H1 (cell line): ENCODE measurements at regions not wholly inside any gene's neighbourhood (a gene's known extent, or its start where the extent isn't known, plus 50 kb on each side); places are given as distances from the start of the nearest gene placed in this dataset.

Source experiments
- CTCF ChIA-PET: fragments of 300-600 bp; sonication (Branson Sonifier 250); formaldehyde crosslinking; loops from one replicate; lab custom pipeline; 2021; ENCODE audit not compliant: partially characterized antibody; lab: Charles Lee
- POLR2A ChIA-PET: fragments of 300-600 bp; sonication (Branson Sonifier 250); formaldehyde crosslinking; loops from one replicate; lab custom pipeline; 2021; ENCODE audit warnings: inconsistent platforms; ENCODE audit not compliant: partially characterized antibody; lab: Charles Lee
- DNase-seq, 2 experiments: peaks; one replicate each; pipeline versions ENCODE4 v3.0.0 to v3.0.0-alpha.2; 2010 to 2022; ENCODE audit warnings: low spot score in 2 of 2, low read depth in 1 of 2, mixed read lengths in 1 of 2
- FAIRE-seq: peaks from 2 replicates; lab custom pipeline; 2011; peaks lifted over from hg19 to GRCh38; lab: Jason Lieb, UNC
- H2AFZ ChIP-seq: 2 replicates; pipeline ENCODE4 v1.8.1; 2012; ENCODE audit warnings: low read length, inconsistent platforms
- H2AK5ac ChIP-seq: 2 replicates; pipeline ENCODE4 v1.6.1; 2013; ENCODE audit warnings: low read depth, low read length
- H2BK120ac ChIP-seq: replicated peaks from 2 replicates; pipeline ENCODE3; 2013; ENCODE audit warnings: low read depth, low read length, inconsistent platforms
- H2BK12ac ChIP-seq: 2 replicates; pipeline ENCODE4 v1.6.1; 2013; ENCODE audit warnings: low read depth, low read length
- H2BK15ac ChIP-seq: 2 replicates; pipeline ENCODE4 v1.6.1; 2013; ENCODE audit warnings: low read length
- H2BK20ac ChIP-seq: 2 replicates; pipeline ENCODE4 v1.6.1; 2013; ENCODE audit warnings: low read length
- H2BK5ac ChIP-seq: 2 replicates; pipeline ENCODE4 v1.6.1; 2013; ENCODE audit warnings: low read depth, low read length
- H3K14ac ChIP-seq: 2 replicates; pipeline ENCODE4 v1.6.1; 2013; ENCODE audit warnings: inconsistent platforms; ENCODE audit not compliant: insufficient read length
- H3K18ac ChIP-seq: 2 replicates; pipeline ENCODE4 v1.6.1; 2013; ENCODE audit warnings: low read length; ENCODE audit errors: extremely low read depth
- H3K23ac ChIP-seq: 2 replicates; pipeline ENCODE4 v1.6.1; 2013; ENCODE audit warnings: inconsistent platforms; ENCODE audit not compliant: insufficient read length
- H3K23me2 ChIP-seq: 2 replicates; pipeline ENCODE4 v1.6.1; 2013; ENCODE audit warnings: low read depth, low read length
- H3K27ac ChIP-seq: 2 replicates; pipeline ENCODE4 v1.6.1; 2011; ENCODE audit warnings: low read depth, low read length, inconsistent platforms
- H3K27me3 ChIP-seq, 4 experiments: replicated peaks in 1 of 4; 1 replicate in 1 of 4; 2 replicates in 3 of 4; pipeline versions ENCODE4 v1.6.1 to v1.8.1; 2011 to 2013; ENCODE audit warnings: low read length in 3 of 4, mild to moderate bottlenecking in 3 of 4, inconsistent platforms in 2 of 4, mixed read lengths in 2 of 4, moderate library complexity in 1 of 4; ENCODE audit not compliant: control insufficient read depth in 3 of 4, insufficient read depth in 3 of 4; ENCODE audit errors: extremely low read depth in 1 of 4
- H3K36me3 ChIP-seq, 4 experiments: 2 replicates each; pipeline versions ENCODE4 v1.6.1 to v1.8.1; 2011 to 2013; ENCODE audit warnings: mild to moderate bottlenecking in 4 of 4, low read length in 3 of 4, moderate library complexity in 2 of 4, control low read depth in 1 of 4, inconsistent platforms in 1 of 4; ENCODE audit not compliant: insufficient read depth in 4 of 4, control insufficient read depth in 2 of 4
- H3K4ac ChIP-seq: replicated peaks from 2 replicates; pipeline ENCODE3; 2013; ENCODE audit warnings: low read length, low read depth, mixed read lengths, inconsistent platforms; ENCODE audit not compliant: insufficient read length
- H3K4me1 ChIP-seq, 4 experiments: replicated peaks in 1 of 4; 1 replicate in 1 of 4; 2 replicates in 3 of 4; pipeline versions ENCODE4 v1.6.1 to v1.8.1; 2011 to 2013; ENCODE audit warnings: low read length in 3 of 4, inconsistent platforms in 2 of 4, mixed read lengths in 1 of 4; ENCODE audit not compliant: insufficient read depth in 4 of 4, control insufficient read depth in 3 of 4
- H3K4me2 ChIP-seq, 2 experiments: 2 replicates each; pipeline versions ENCODE4 v1.6.1 to v1.8.1; 2011 to 2013; ENCODE audit warnings: low read depth in 2 of 2, low read length in 2 of 2, control low read depth in 1 of 2, inconsistent platforms in 1 of 2, mild to moderate bottlenecking in 1 of 2; ENCODE audit not compliant: insufficient read depth in 1 of 2
- H3K4me3 ChIP-seq, 4 experiments: fragments of 200-600, 300-600 bp in 1 of 4; sonication (generic), shearing (Covaris generic), sonication (Bioruptor Twin) in 1 of 4; 2 replicates each; pipeline versions ENCODE4 v1.5.1 to v1.8.1; 2011 to 2016; ENCODE audit warnings: low read length in 4 of 4, low read depth in 3 of 4, control low read depth in 2 of 4, inconsistent platforms in 2 of 4, mild to moderate bottlenecking in 2 of 4, mixed read lengths in 1 of 4, moderate library complexity in 1 of 4; ENCODE audit not compliant: insufficient read depth in 2 of 4; ENCODE audit errors: extremely low read depth in 1 of 4
- H3K56ac ChIP-seq: replicated peaks from 2 replicates; pipeline ENCODE3; 2013; ENCODE audit warnings: low read depth, mild to moderate bottlenecking, mixed read lengths, low read length, inconsistent platforms; ENCODE audit not compliant: insufficient read length
- H3K79me1 ChIP-seq: 2 replicates; pipeline ENCODE4 v1.6.1; 2013; ENCODE audit warnings: low read depth, low read length, control low read depth
- H3K79me2 ChIP-seq, 2 experiments: 2 replicates each; pipeline versions ENCODE4 v1.6.1 to v1.8.1; 2012 to 2013; ENCODE audit warnings: low read length in 2 of 2, mild to moderate bottlenecking in 2 of 2, inconsistent platforms in 1 of 2; ENCODE audit not compliant: insufficient read depth in 2 of 2, control insufficient read depth in 1 of 2
- H3K9ac ChIP-seq, 4 experiments: replicated peaks in 1 of 4; 1 replicate in 1 of 4; 2 replicates in 3 of 4; pipeline versions ENCODE4 v1.6.1 to v1.8.1; 2011 to 2013; ENCODE audit warnings: low read depth in 3 of 4, low read length in 3 of 4, control low read depth in 2 of 4, mild to moderate bottlenecking in 2 of 4, moderate library complexity in 2 of 4, inconsistent platforms in 1 of 4; ENCODE audit errors: extremely low read depth in 1 of 4
- H3K9me3 ChIP-seq, 2 experiments: 2 replicates each; pipeline versions ENCODE4 v1.6.1 to v1.8.1; 2012 to 2013; ENCODE audit warnings: mild to moderate bottlenecking in 2 of 2, moderate library complexity in 2 of 2, control low read depth in 1 of 2, inconsistent platforms in 1 of 2, low read depth in 1 of 2, low read length in 1 of 2, mixed read lengths in 1 of 2; ENCODE audit not compliant: insufficient read depth in 2 of 2
- H4K20me1 ChIP-seq, 2 experiments: replicated peaks in 1 of 2; 2 replicates each; pipeline versions ENCODE3 to v1.8.1; 2011 to 2013; ENCODE audit warnings: inconsistent platforms in 2 of 2, low read length in 2 of 2, mild to moderate bottlenecking in 1 of 2; ENCODE audit not compliant: insufficient read depth in 2 of 2, control insufficient read depth in 1 of 2
- H4K5ac ChIP-seq: 2 replicates; pipeline ENCODE4 v1.6.1; 2013; ENCODE audit warnings: low read length, low read depth, mixed read lengths, inconsistent platforms; ENCODE audit not compliant: insufficient read length
- H4K8ac ChIP-seq: 2 replicates; pipeline ENCODE4 v1.8.0; 2013; ENCODE audit warnings: mild to moderate bottlenecking, moderate library complexity, low read length, inconsistent platforms; ENCODE audit not compliant: insufficient read depth; ENCODE audit errors: extremely low read depth
- H4K91ac ChIP-seq: replicated peaks from 2 replicates; pipeline ENCODE3; 2013; ENCODE audit warnings: low read length, mixed read lengths, inconsistent platforms; ENCODE audit not compliant: insufficient read length
- NRF1 ChIP-seq: IDR thresholded peaks from 2 replicates; pipeline ENCODE4 v1.6.1; 2011; ENCODE audit warnings: mild to moderate bottlenecking, low read depth, low read length, improper control_type of control experiment
- SUZ12 ChIP-seq: fragments of 200-600 bp; sonication (generic); IDR thresholded peaks from 2 replicates; pipeline ENCODE4 v1.6.1; 2012; ENCODE audit warnings: mild to moderate bottlenecking, inconsistent platforms, low read length, moderate library complexity, mixed read lengths
- WGBS, 2 experiments: shearing (Covaris generic) in 1 of 2; methylation state at CpG; one replicate each; pipeline versions ENCODE4 v1.1.6 to v1.1.7; 2013 to 2015; ENCODE audit warnings: low lambda C conversion rate in 2 of 2, mixed read lengths in 2 of 2, inconsistent platforms in 1 of 2, low coverage in 1 of 2, missing lambda C conversion rate in 1 of 2; ENCODE audit not compliant: insufficient replicate concordance in 2 of 2, insufficient coverage in 1 of 2, insufficient read length in 1 of 2; ENCODE audit errors: extremely low coverage in 1 of 2, missing lambda C conversion rate in 1 of 2; 5-methylcytosine and 5-hydroxymethylcytosine counted together

- no peak overlapping the region for H2BK12ac ChIP-seq
- ChIA-PET CTCF (interaction anchor here (0.6 to 1.1 kb wide), 3 partner anchors 12 to 1107 kb away, joined by 3 to 5 read pairs (median 4); no protein-coding TSS in a partner anchor), POLR2A (interaction anchor here (1.2 kb wide), 1 partner anchor 54 kb away, joined by 3 read pairs; no protein-coding TSS in a partner anchor)
- H4K5ac ChIP-seq = no peak overlapping the region
- H3K4me3 ChIP-seq = no peak overlapping the region
- H2AFZ ChIP-seq = no peak overlapping the region
- H3K23ac ChIP-seq = no peak overlapping the region
- H2BK15ac ChIP-seq = no peak overlapping the region
- no peak overlapping the region for H2AK5ac ChIP-seq
- no peaks in the 10 kb centered on the region for H3K79me2 ChIP-seq
- peaks cover 0 to 3% (median 0%) of the 10 kb centered on the region in 4 experiments; a peak in 1 of 7 replicates for H3K4me1 ChIP-seq
- H3K23me2 ChIP-seq = no peaks in the 10 kb centered on the region; the same call in 1 of the 2 replicates
- no peak overlapping the region for H3K4ac ChIP-seq
- H3K36me3 ChIP-seq = no peaks in the 10 kb centered on the region
- no peak overlapping the region for H2BK120ac ChIP-seq
- 92% methylated on average over 5 of the region's 5 CpGs; no CpG with 5 or more reads in 1 of the 2 experiments for WGBS, 2 experiments
- H3K4me2 ChIP-seq = no peak overlapping the region
- H4K91ac ChIP-seq = no peak overlapping the region
- FAIRE-seq (no peak), DNase-seq (no peak)
- no peak for TF ChIP-seq NRF1
- no peak for TF ChIP-seq SUZ12
- no peak overlapping the region for H3K27ac ChIP-seq
- H3K9me3 ChIP-seq = peaks cover 4 to 8% of the 10 kb centered on the region in 2 experiments; a peak in 2 of 4 replicates
- no peak overlapping the region for H3K9ac ChIP-seq
- H2BK20ac ChIP-seq = no peak overlapping the region
- no peak overlapping the region for H3K18ac ChIP-seq
- no peak overlapping the region for H4K8ac ChIP-seq
- H3K79me1 ChIP-seq = no peaks in the 10 kb centered on the region; the same call in 1 of the 2 replicates
- no peak overlapping the region for H2BK5ac ChIP-seq
- no peak overlapping the region for H3K56ac ChIP-seq
- no peaks in the 10 kb centered on the region for H3K27me3 ChIP-seq
- no peaks in the 10 kb centered on the region for H4K20me1 ChIP-seq
- H3K14ac ChIP-seq = no peak overlapping the region
Measured at GRCh38 chr3:23656821-23657220, 148.9 kb upstream of the UBE2E1 start.
